Mesothelial cell of epicardium (in vitro differentiated cells): ENCODE measurements at regions not wholly inside any gene's neighbourhood (a gene's known extent, or its start where the extent isn't known, plus 50 kb on each side); places are given as distances from the start of the nearest gene placed in this dataset.

Experiments used
- DNase-seq, 2 experiments: peaks; one replicate each; pipeline ENCODE4 v3.0.0; 2021; ENCODE audit warnings: low spot score in 2 of 2; ENCODE audit not compliant: unreplicated experiment in 2 of 2
- H3K27ac Mint-ChIP-seq: 2 replicates; pipeline ENCODE4 v1.8.0; 2021; ENCODE audit warnings: mixed read lengths
- H3K27me3 Mint-ChIP-seq: 2 replicates; pipeline ENCODE4 v1.8.0; 2021; ENCODE audit warnings: low read depth, mixed read lengths
- H3K36me3 Mint-ChIP-seq: 2 replicates; pipeline ENCODE4 v1.8.0; 2021; ENCODE audit warnings: mixed read lengths
- H3K4me1 Mint-ChIP-seq: 2 replicates; pipeline ENCODE4 v1.8.0; 2021; ENCODE audit warnings: mixed read lengths
- H3K4me3 Mint-ChIP-seq: 2 replicates; pipeline ENCODE4 v1.8.0; 2021; ENCODE audit warnings: mild to moderate bottlenecking, moderate library complexity, mixed read lengths
- H3K9me3 Mint-ChIP-seq: 2 replicates; pipeline ENCODE4 v1.8.0; 2021; ENCODE audit warnings: mixed read lengths
- CTCF ChIP-seq: fragments of 200-600 bp; sonication (generic); IDR thresholded peaks from one replicate; pipeline ENCODE4 v1.5.0; 2021; ENCODE audit warnings: antibody characterized with exemption; ENCODE audit not compliant: unreplicated experiment

- no peak for TF ChIP-seq CTCF
- H3K9me3 Mint-ChIP-seq = no peaks in the 10 kb centered on the region
- no peak overlapping the region for H3K27ac Mint-ChIP-seq
- no peak overlapping the region for H3K4me3 Mint-ChIP-seq
- peaks cover 20% of the 10 kb centered on the region for H3K36me3 Mint-ChIP-seq
- H3K27me3 Mint-ChIP-seq = no peaks in the 10 kb centered on the region
- H3K4me1 Mint-ChIP-seq = no peaks in the 10 kb centered on the region
- no peak for DNase-seq
Measured at GRCh38 chr20:19945732-19946670, 71.2 kb upstream of the NAA20 start.

DNA sequence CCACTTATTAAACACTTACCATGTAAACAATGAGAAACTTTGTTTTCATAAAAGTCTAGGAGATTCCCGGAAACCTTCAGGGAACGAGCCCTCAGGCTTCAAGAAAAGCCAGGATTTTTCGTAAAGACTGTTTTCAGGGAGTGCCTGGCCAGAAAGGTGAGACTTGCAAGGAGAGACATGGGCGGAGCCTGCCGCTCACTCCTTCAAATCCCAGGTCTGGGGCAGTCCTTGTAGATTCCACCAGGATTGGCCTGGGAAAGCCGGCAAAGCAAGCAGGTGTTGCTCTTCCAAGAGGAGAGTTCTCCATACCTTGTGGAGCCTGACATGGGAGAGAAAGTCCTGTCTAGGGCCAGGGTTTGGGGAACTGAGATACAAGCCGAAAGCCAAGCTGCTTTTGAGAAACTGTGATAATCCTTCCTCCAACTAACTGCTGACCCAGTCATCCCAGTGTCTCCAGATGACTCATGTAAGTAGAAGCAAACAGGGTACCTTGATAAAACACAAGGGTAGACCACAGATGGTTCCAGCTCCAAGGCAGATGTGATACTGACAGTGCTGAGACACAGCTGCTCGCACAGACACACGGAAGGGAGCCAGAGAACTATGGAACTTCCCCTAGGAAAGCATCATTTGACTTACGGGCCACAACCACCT is 69.4 kb upstream of the NAA20 start:
- Mint-ChIP-seq H3K27me3 (no peaks in the 10 kb centered on the region), H3K4me1 (no peaks in the 10 kb centered on the region), H3K36me3 (peaks cover 13% of the 10 kb centered on the region), H3K9me3 (no peaks in the 10 kb centered on the region), H3K4me3 (no peak overlapping the region), H3K27ac (no peak overlapping the region)
- no peak for DNase-seq
- no peak for TF ChIP-seq CTCF

DNA sequence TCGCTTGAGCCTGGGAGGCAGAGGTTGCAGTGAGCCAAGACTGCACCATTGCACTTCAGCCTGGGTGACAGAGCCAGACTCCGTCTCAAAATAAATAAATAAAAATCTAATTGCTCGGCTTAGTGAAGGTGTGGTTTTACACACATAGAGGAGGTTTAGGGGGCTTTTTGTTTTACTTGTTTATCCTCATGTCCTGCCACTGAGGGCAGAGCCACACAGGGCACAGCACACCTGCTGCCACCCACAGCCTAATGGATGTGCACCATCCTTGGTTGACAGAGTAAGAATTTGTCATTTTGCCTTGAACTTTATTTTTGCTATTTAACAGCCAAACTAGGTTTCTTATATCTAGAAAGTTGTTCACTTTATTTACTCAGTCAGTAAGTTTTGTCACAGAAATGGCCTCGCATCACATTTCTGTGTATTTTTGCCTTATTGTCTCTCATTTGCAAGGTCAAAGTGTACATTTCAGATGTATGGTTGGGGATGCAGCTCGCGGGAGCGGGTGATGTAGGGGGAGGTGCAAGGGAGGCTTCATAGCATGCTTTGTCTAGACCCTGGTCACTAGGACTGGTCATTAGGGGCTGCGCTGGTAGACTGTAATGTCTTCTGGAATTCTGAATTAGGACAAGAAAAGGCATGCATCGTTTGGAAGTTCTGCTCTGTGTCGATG is 67.8 kb upstream of the NAA20 start:
- no peak for TF ChIP-seq CTCF
- Mint-ChIP-seq H3K9me3 (no peaks in the 10 kb centered on the region), H3K36me3 (peaks cover 13% of the 10 kb centered on the region), H3K4me3 (no peak overlapping the region), H3K4me1 (no peaks in the 10 kb centered on the region), H3K27me3 (no peaks in the 10 kb centered on the region), H3K27ac (no peak overlapping the region)
- DNase-seq = no peak

GRCh38 chr20:19950042-19950441 is 67.1 kb upstream of the NAA20 start:
- H3K9me3 Mint-ChIP-seq = peaks cover 2% of the 10 kb centered on the region
- peaks cover 18% of the 10 kb centered on the region for H3K36me3 Mint-ChIP-seq
- no peak for TF ChIP-seq CTCF
- no peak overlapping the region for H3K4me3 Mint-ChIP-seq
- no peaks in the 10 kb centered on the region for H3K4me1 Mint-ChIP-seq
- H3K27me3 Mint-ChIP-seq = no peaks in the 10 kb centered on the region
- DNase-seq = no peak
- no peak overlapping the region for H3K27ac Mint-ChIP-seq

DNA sequence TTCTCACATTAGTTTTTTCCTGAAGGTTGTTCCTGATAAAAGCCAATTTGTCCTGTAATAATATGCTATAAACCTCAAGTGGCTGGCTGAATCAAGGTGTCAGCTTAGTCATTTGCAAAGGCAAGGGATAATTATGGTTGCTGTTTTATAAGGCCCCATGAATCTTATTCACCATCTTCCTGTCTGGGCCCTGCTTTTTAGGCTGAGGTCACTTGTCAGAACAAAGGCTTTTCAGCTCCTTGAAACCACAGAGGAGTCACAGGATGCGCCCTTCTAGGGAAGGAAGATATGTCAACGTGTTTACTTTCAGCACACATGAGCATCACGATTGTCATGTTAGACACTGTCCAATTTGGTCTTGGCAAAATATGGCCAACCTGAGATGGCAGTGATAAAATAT is 64.8 kb upstream of the NAA20 start:
- Mint-ChIP-seq H3K27ac (no peak overlapping the region), H3K4me3 (no peak overlapping the region), H3K27me3 (no peaks in the 10 kb centered on the region), H3K36me3 (peaks cover 16% of the 10 kb centered on the region), H3K9me3 (peaks cover 3% of the 10 kb centered on the region), H3K4me1 (no peaks in the 10 kb centered on the region)
- no peak for TF ChIP-seq CTCF
- DNase-seq = no peak
